ENCODE measurements at regions not wholly inside any gene's neighbourhood (a gene's known extent, or its start where the extent isn't known, plus 50 kb on each side); places are given as distances from the start of the nearest gene placed in this dataset.
"Not testable (repeated sequence)": the region's sequence is repeated elsewhere in the genome, so short reads cannot be mapped to it uniquely, and the experiment has no call there.

GRCh38 chr6:50962213-50962759, 143.6 kb downstream of the TFAP2B start:
- Histone ChIP-seq H3K4me1 (ENCODE audit: control insufficient read depth in 1 of 2, insufficient read depth in 1 of 2, low read depth in 1 of 2, low read length in 1 of 2) (peaks cover 40 to 54% of the 10 kb centered on the region in 2 experiments), H3K9me3 (no peaks in the 10 kb centered on the region), H3K36me3 (no peaks in the 10 kb centered on the region), H3K27me3 (no peaks in the 10 kb centered on the region), H3K27ac (peak overlapping the region; percentile 79), H3K4me3 (ENCODE audit: low read depth in 1 of 2, low read length in 1 of 2) (peak overlapping the region; percentile 16 to 45)
- TF ChIP-seq CTCF (IDR thresholded peaks at IDR 0.05), result no peak

- TF ChIP-seq CTCF (IDR thresholded peaks at IDR 0.05), result no peak
- H3K4me3 ChIP-seq (ENCODE audit: low read depth in 1 of 2, low read length in 1 of 2), result no peak overlapping the region
- H3K9me3 ChIP-seq, result no peaks in the 10 kb centered on the region
- H3K27me3 ChIP-seq, result no peaks in the 10 kb centered on the region
- H3K27ac ChIP-seq, result peak overlapping the region; percentile 79
- peaks cover 40 to 54% of the 10 kb centered on the region in 2 experiments for H3K4me1 ChIP-seq (ENCODE audit: control insufficient read depth in 1 of 2, insufficient read depth in 1 of 2, low read depth in 1 of 2, low read length in 1 of 2)
- H3K36me3 ChIP-seq, result no peaks in the 10 kb centered on the region
These were observed 145.3 kb downstream of the TFAP2B start for GRCh38 chr6:50963952-50964351.

- Histone ChIP-seq H3K27ac (no peak overlapping the region), H3K4me3 (ENCODE audit: low read depth in 1 of 2, low read length in 1 of 2) (no peak overlapping the region), H3K4me1 (ENCODE audit: control insufficient read depth in 1 of 2, insufficient read depth in 1 of 2, low read depth in 1 of 2, low read length in 1 of 2) (peaks cover 40 to 52% of the 10 kb centered on the region in 2 experiments), H3K27me3 (no peaks in the 10 kb centered on the region), H3K36me3 (no peaks in the 10 kb centered on the region), H3K9me3 (no peaks in the 10 kb centered on the region)
- TF ChIP-seq CTCF (IDR thresholded peaks at IDR 0.05), result no peak
These were observed 146.8 kb downstream of the TFAP2B start for GRCh38 chr6:50965495-50965894.

- Histone ChIP-seq H3K4me1 (ENCODE audit: control insufficient read depth in 1 of 2, insufficient read depth in 1 of 2, low read depth in 1 of 2, low read length in 1 of 2) (peaks cover 31 to 42% of the 10 kb centered on the region in 2 experiments), H3K9me3 (no peaks in the 10 kb centered on the region), H3K4me3 (ENCODE audit: low read depth in 1 of 2, low read length in 1 of 2) (no peak overlapping the region), H3K27ac (peak overlapping the region; percentile 45), H3K36me3 (no peaks in the 10 kb centered on the region), H3K27me3 (no peaks in the 10 kb centered on the region)
- no peak for TF ChIP-seq CTCF (IDR thresholded peaks at IDR 0.05)
These were observed 147.9 kb downstream of the TFAP2B start for GRCh38 chr6:50966532-50966931.

GRCh38 chr6:50966986-50967385, 148.3 kb downstream of the TFAP2B start:
- H3K9me3 ChIP-seq, result no peaks in the 10 kb centered on the region
- TF ChIP-seq CTCF (IDR thresholded peaks at IDR 0.05), result no peak
- no peak overlapping the region for H3K4me3 ChIP-seq (ENCODE audit: low read depth in 1 of 2, low read length in 1 of 2)
- peaks cover 26 to 37% of the 10 kb centered on the region in 2 experiments for H3K4me1 ChIP-seq (ENCODE audit: control insufficient read depth in 1 of 2, insufficient read depth in 1 of 2, low read depth in 1 of 2, low read length in 1 of 2)
- H3K27ac ChIP-seq, result no peak overlapping the region
- no peaks in the 10 kb centered on the region for H3K36me3 ChIP-seq
- H3K27me3 ChIP-seq, result no peaks in the 10 kb centered on the region

- peaks cover 14 to 25% of the 10 kb centered on the region in 2 experiments for H3K4me1 ChIP-seq (ENCODE audit: control insufficient read depth in 1 of 2, insufficient read depth in 1 of 2, low read depth in 1 of 2, low read length in 1 of 2)
- H3K4me3 ChIP-seq (ENCODE audit: low read depth in 1 of 2, low read length in 1 of 2); H3K9me3 ChIP-seq; H3K36me3 ChIP-seq; H3K27me3 ChIP-seq; H3K27ac ChIP-seq: not testable (repeated sequence)
These were observed 149.6 kb downstream of the TFAP2B start for GRCh38 chr6:50968246-50968645.

All from neutrophil (primary cell).